ENCODE measurements at regions not wholly inside any gene's neighbourhood (a gene's known extent, or its start where the extent isn't known, plus 50 kb on each side); places are given as distances from the start of the nearest gene placed in this dataset.

GRCh38 chr12:93288626-93289025, 89.1 kb upstream of the NUDT4 start:
- TF ChIP-seq CTCF (IDR thresholded peaks at IDR 0.05) (no peak), POLR2AphosphoS5 (IDR thresholded peaks at IDR 0.05) (no peak)

All from breast epithelium (tissue), 3 donors.